ENCODE measurements at regions not wholly inside any gene's neighbourhood (a gene's known extent, or its start where the extent isn't known, plus 50 kb on each side); places are given as distances from the start of the nearest gene placed in this dataset.

- DNase-seq (ENCODE audit: low read depth, low spot score), result no peak
These were observed 75.4 kb upstream of the ARHGAP20 start for GRCh38 chr11:110787680-110788079.

GRCh38 chr11:110786226-110786902, 74.1 kb upstream of the ARHGAP20 start:
- DNase-seq (ENCODE audit: low read depth, low spot score), result no peak

GRCh38 chr11:110785398-110785797, 73.2 kb upstream of the ARHGAP20 start:
- no peak for DNase-seq (ENCODE audit: low read depth, low spot score)

- DNase-seq (ENCODE audit: low read depth, low spot score), result no peak
These were observed 70.4 kb upstream of the ARHGAP20 start for GRCh38 chr11:110782616-110783015.

GRCh38 chr11:110779108-110779507, 66.9 kb upstream of the ARHGAP20 start:
- no peak for DNase-seq (ENCODE audit: low read depth, low spot score)

- no peak for DNase-seq (ENCODE audit: low read depth, low spot score)
These were observed 66.1 kb upstream of the ARHGAP20 start for GRCh38 chr11:110778343-110778742.

GRCh38 chr11:110777775-110778174, 65.5 kb upstream of the ARHGAP20 start:
- no peak for DNase-seq (ENCODE audit: low read depth, low spot score)

GRCh38 chr11:110776081-110776480, 63.8 kb upstream of the ARHGAP20 start:
- DNase-seq (ENCODE audit: low read depth, low spot score), result no peak

GRCh38 chr11:110774138-110775014, 62.1 kb upstream of the ARHGAP20 start:
- DNase-seq (ENCODE audit: low read depth, low spot score), result no peak

- DNase-seq (ENCODE audit: low read depth, low spot score), result no peak
These were observed 61.2 kb upstream of the ARHGAP20 start for GRCh38 chr11:110773442-110773841.

GRCh38 chr11:110772863-110773262, 60.6 kb upstream of the ARHGAP20 start:
- no peak for DNase-seq (ENCODE audit: low read depth, low spot score)

GRCh38 chr11:110766316-110766715, 54.1 kb upstream of the ARHGAP20 start:
- no peak for DNase-seq (ENCODE audit: low read depth, low spot score)

- no peak for DNase-seq (ENCODE audit: low read depth, low spot score)
These were observed 52.2 kb upstream of the ARHGAP20 start for GRCh38 chr11:110764485-110764884.

GRCh38 chr11:110763249-110764011, 51.2 kb upstream of the ARHGAP20 start:
- no peak for DNase-seq (ENCODE audit: low read depth, low spot score)

- no peak for DNase-seq (ENCODE audit: low read depth, low spot score)
These were observed 50.4 kb upstream of the ARHGAP20 start for GRCh38 chr11:110762590-110762989.
